SK-N-SH (cell line): ENCODE measurements at regions not wholly inside any gene's neighbourhood (a gene's known extent, or its start where the extent isn't known, plus 50 kb on each side); places are given as distances from the start of the nearest gene placed in this dataset.

Experiments used
- CTCF ChIA-PET: fragments of 300-600, 350-600 bp; formaldehyde crosslinking; extraction: SDS; loops from one replicate; lab custom pipeline; 2021; lab: Yijun Ruan, JAX
- POLR2A ChIA-PET: fragments of 350-600 bp; sonication (Branson Sonifier 250); formaldehyde crosslinking; extraction: SDS; loops from one replicate; lab custom pipeline; 2020; ENCODE audit warnings: antibody characterized with exemption, inconsistent platforms; lab: Yijun Ruan, JAX
- DNase-seq: peaks from one replicate; pipeline ENCODE4 v3.0.0; 2012
- H2AFZ ChIP-seq: fragments of 200-600 bp; sonication (generic); 2 replicates; pipeline ENCODE4 v1.8.1; 2016; ENCODE audit warnings: antibody characterized with exemption, mild to moderate bottlenecking, low read depth
- H3F3A ChIP-seq: fragments of 200-600 bp; sonication (generic); replicated peaks from 2 replicates; pipeline ENCODE3; 2016; ENCODE audit warnings: antibody characterized with exemption, mild to moderate bottlenecking; ENCODE audit not compliant: insufficient read depth
- H3K27ac ChIP-seq, 2 experiments: fragments of 200-500 bp in 1 of 2; fragments of 200-600 bp in 1 of 2; sonication (Bioruptor generic) in 1 of 2; sonication (generic), shearing (Covaris generic) in 1 of 2; 2 replicates each; pipeline versions ENCODE4 v1.5.1 to v1.6.1; 2014 to 2016; ENCODE audit warnings: low read depth in 2 of 2, inconsistent platforms in 1 of 2, low read length in 1 of 2, mild to moderate bottlenecking in 1 of 2, mixed read lengths in 1 of 2
- H3K27me3 ChIP-seq: fragments of 200-600 bp; sonication (generic), shearing (Covaris generic); 2 replicates; pipeline ENCODE4 v1.6.1; 2016; ENCODE audit warnings: mixed run types; ENCODE audit not compliant: insufficient read depth
- H3K36me3 ChIP-seq, 2 experiments: fragments of 200-500 bp in 1 of 2; fragments of 200-600 bp in 1 of 2; sonication (Bioruptor generic) in 1 of 2; sonication (generic) in 1 of 2; replicated peaks in 1 of 2; 2 replicates each; pipeline versions ENCODE3 to v1.5.1; 2014 to 2016; ENCODE audit warnings: low read length in 1 of 2, mild to moderate bottlenecking in 1 of 2; ENCODE audit not compliant: insufficient read depth in 2 of 2, control insufficient read depth in 1 of 2
- H3K4me1 ChIP-seq, 2 experiments: fragments of 200-500 bp in 1 of 2; fragments of 200-600 bp in 1 of 2; sonication (Bioruptor generic) in 1 of 2; sonication (generic), shearing (Covaris generic) in 1 of 2; 2 replicates each; pipeline versions ENCODE4 v1.5.1 to v1.6.1; 2014 to 2016; ENCODE audit warnings: low read depth in 1 of 2, low read length in 1 of 2, mixed run types in 1 of 2; ENCODE audit not compliant: insufficient read depth in 2 of 2, control insufficient read depth in 1 of 2
- H3K4me2 ChIP-seq: fragments of 200-600 bp; sonication (generic), shearing (Covaris generic); 2 replicates; pipeline ENCODE4 v1.6.1; 2017; ENCODE audit warnings: mixed run types
- H3K4me3 ChIP-seq, 2 experiments: fragments of 200-500 bp in 1 of 2; fragments of 200-600 bp in 1 of 2; sonication (Bioruptor generic) in 1 of 2; sonication (generic), shearing (Covaris generic) in 1 of 2; 2 replicates each; pipeline versions ENCODE4 v1.5.1 to v1.8.1; 2014 to 2016; ENCODE audit warnings: low read depth in 2 of 2, inconsistent platforms in 1 of 2, low read length in 1 of 2, mild to moderate bottlenecking in 1 of 2, mixed read lengths in 1 of 2, moderate library complexity in 1 of 2
- H3K79me2 ChIP-seq: fragments of 200-600 bp; sonication (generic); 2 replicates; pipeline ENCODE4 v1.8.1; 2017; ENCODE audit warnings: mild to moderate bottlenecking; ENCODE audit not compliant: insufficient read depth
- H3K9ac ChIP-seq: fragments of 200-600 bp; sonication (generic); 2 replicates; pipeline ENCODE4 v1.6.1; 2017; ENCODE audit warnings: mixed run types
- H3K9me2 ChIP-seq: fragments of 200-600 bp; sonication (generic); 2 replicates; pipeline ENCODE4 v1.6.1; 2017; ENCODE audit warnings: mixed run types
- H3K9me3 ChIP-seq: fragments of 200-600 bp; sonication (generic); 2 replicates; pipeline ENCODE4 v1.6.1; 2017; ENCODE audit warnings: mixed run types, mild to moderate bottlenecking, moderate library complexity
- H4K20me1 ChIP-seq: fragments of 200-600 bp; sonication (generic); 2 replicates; pipeline ENCODE4 v1.6.1; 2017; ENCODE audit warnings: mild to moderate bottlenecking, mixed run types; ENCODE audit not compliant: insufficient read depth
- CHD2 ChIP-seq: fragments of 150-350 bp; IDR thresholded peaks from 2 replicates; pipeline ENCODE4 v1.6.1; 2018; ENCODE audit warnings: low read length; ENCODE audit not compliant: partially characterized antibody
- CTCF ChIP-seq: fragments of 200-600 bp; sonication (generic); IDR thresholded peaks from 2 replicates; pipeline ENCODE4 v1.6.1; 2017; ENCODE audit warnings: antibody characterized with exemption, mild to moderate bottlenecking, moderate library complexity
- EP300 ChIP-seq, 2 experiments: IDR thresholded peaks; 2 replicates each; pipeline versions ENCODE4 v1.4.0 to v1.6.1; 2012; ENCODE audit warnings: borderline replicate concordance in 1 of 2, low read depth in 1 of 2, low read length in 1 of 2
- FOSL2 ChIP-seq: IDR thresholded peaks from 2 replicates; pipeline ENCODE4 v1.4.0; 2012; ENCODE audit warnings: low read depth, mild to moderate bottlenecking, moderate library complexity, borderline replicate concordance
- FOXJ3 ChIP-seq: sonication (generic); formaldehyde crosslinking; IDR thresholded peaks from 2 replicates; pipeline ENCODE4 v1.5.1; 2020; ENCODE audit warnings: mild to moderate bottlenecking, missing genetic modification reagents
- FOXM1 ChIP-seq: IDR thresholded peaks from 2 replicates; pipeline ENCODE4 v1.4.0; 2012; ENCODE audit warnings: low read depth, mild to moderate bottlenecking
- MAX ChIP-seq: IDR thresholded peaks from 2 replicates; pipeline ENCODE4 v1.4.0; 2012; ENCODE audit warnings: low read depth
- RAD21 ChIP-seq: IDR thresholded peaks from 2 replicates; pipeline ENCODE4 v1.6.1; 2012; ENCODE audit warnings: mild to moderate bottlenecking, low read length
- RCOR1 ChIP-seq: fragments of 150-350 bp; IDR thresholded peaks from 2 replicates; pipeline ENCODE4 v1.6.1; 2017; ENCODE audit warnings: antibody characterized with exemption, low read length
- RFX5 ChIP-seq: IDR thresholded peaks from 2 replicates; pipeline ENCODE4 v1.6.1; 2012; ENCODE audit warnings: mild to moderate bottlenecking, improper control_type of control experiment, low read length
- SMC3 ChIP-seq: IDR thresholded peaks from 2 replicates; pipeline ENCODE4 v1.6.1; 2012; ENCODE audit warnings: low read depth, low read length, improper control_type of control experiment
- YY1 ChIP-seq: IDR thresholded peaks from 2 replicates; pipeline ENCODE4 v1.4.0; 2012; ENCODE audit warnings: low read depth, mild to moderate bottlenecking
- WGBS: methylation state at CpG from one replicate; pipeline ENCODE4 v1.1.6; 2017; ENCODE audit warnings: low lambda C conversion rate; 5-methylcytosine and 5-hydroxymethylcytosine counted together
- TF ChIP-seq, protein P1 (sequence below): fragments of 150-350 bp; IDR thresholded peaks from 2 replicates; pipeline ENCODE4 v1.6.1; 2017; ENCODE audit warnings: antibody characterized with exemption, low read length, low read depth, borderline replicate concordance

- CTCF ChIA-PET = interaction anchor here (1.6 kb wide), 1 partner anchor 42 kb away, joined by 3 read pairs; no protein-coding TSS in a partner anchor
Observed at GRCh38 chr3:150141790-150142326, 171.2 kb upstream of the PFN2 start.

GRCh38 chr3:150140614-150141321 is 170.1 kb upstream of the PFN2 start:
- no peaks in the 10 kb centered on the region for H3K36me3 ChIP-seq
- H3K27ac ChIP-seq = no peak overlapping the region
- no peaks in the 10 kb centered on the region for H3K27me3 ChIP-seq
- 96% methylated on average over 13 of the region's 14 CpGs for WGBS
- no peak overlapping the region for H3K4me3 ChIP-seq
- no peaks in the 10 kb centered on the region for H3K9me3 ChIP-seq
- H3K9ac ChIP-seq = no peak overlapping the region
- no peak overlapping the region for H3K4me2 ChIP-seq
- H3F3A ChIP-seq = no peaks in the 10 kb centered on the region
- no peaks in the 10 kb centered on the region for H4K20me1 ChIP-seq
- no peak for DNase-seq
- no peak overlapping the region for H2AFZ ChIP-seq
- ChIA-PET CTCF (interaction anchor here (1.6 kb wide), 1 partner anchor 44 kb away, joined by 3 read pairs; no protein-coding TSS in a partner anchor), POLR2A (no interaction called here)
- TF ChIP-seq, protein P1, sequence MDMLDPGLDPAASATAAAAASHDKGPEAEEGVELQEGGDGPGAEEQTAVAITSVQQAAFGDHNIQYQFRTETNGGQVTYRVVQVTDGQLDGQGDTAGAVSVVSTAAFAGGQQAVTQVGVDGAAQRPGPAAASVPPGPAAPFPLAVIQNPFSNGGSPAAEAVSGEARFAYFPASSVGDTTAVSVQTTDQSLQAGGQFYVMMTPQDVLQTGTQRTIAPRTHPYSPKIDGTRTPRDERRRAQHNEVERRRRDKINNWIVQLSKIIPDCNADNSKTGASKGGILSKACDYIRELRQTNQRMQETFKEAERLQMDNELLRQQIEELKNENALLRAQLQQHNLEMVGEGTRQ = no peak
- TF ChIP-seq CTCF (no peak), RCOR1 (no peak), FOXM1 (no peak), YY1 (no peak), SMC3 (no peak), EP300 (IDR thresholded peaks at IDR 0.05; ENCODE audit: borderline replicate concordance in 1 of 2, low read depth in 1 of 2, low read length in 1 of 2) (no peak)
- no peaks in the 10 kb centered on the region for H3K4me1 ChIP-seq
- H3K9me2 ChIP-seq = no peaks in the 10 kb centered on the region
- H3K79me2 ChIP-seq = no peaks in the 10 kb centered on the region

More at GRCh38 chr3:150141790-150142326, 171.2 kb upstream of the PFN2 start:
- Histone ChIP-seq H4K20me1 (no peaks in the 10 kb centered on the region), H3F3A (no peaks in the 10 kb centered on the region), H3K9ac (no peak overlapping the region), H3K4me2 (no peak overlapping the region), H3K79me2 (no peaks in the 10 kb centered on the region), H3K27ac (no peak overlapping the region), H3K36me3 (no peaks in the 10 kb centered on the region), H3K9me2 (no peaks in the 10 kb centered on the region), H3K27me3 (no peaks in the 10 kb centered on the region), H3K9me3 (no peaks in the 10 kb centered on the region), H3K4me1 (no peaks in the 10 kb centered on the region), H3K4me3 (no peak overlapping the region), H2AFZ (no peak overlapping the region)
- TF ChIP-seq SMC3 = no peak
- no peak for TF ChIP-seq RFX5
- no peak for TF ChIP-seq RAD21
- TF ChIP-seq CHD2 = no peak
- no peak for TF ChIP-seq CTCF
- TF ChIP-seq FOXJ3 (CRISPR knock-in tag) = no peak
- TF ChIP-seq RCOR1 = no peak
- no peak for TF ChIP-seq MAX
- no peak for TF ChIP-seq FOSL2
- DNase-seq = no peak
- POLR2A ChIA-PET = no interaction called here
- 96% methylated on average over 3 of the region's 3 CpGs for WGBS
